ENCODE measurements at regions not wholly inside any gene's neighbourhood (a gene's known extent, or its start where the extent isn't known, plus 50 kb on each side); places are given as distances from the start of the nearest gene placed in this dataset.

- TF ChIP-seq FOXK2 (IDR thresholded peaks at IDR 0.05): no peak
- TF ChIP-seq ZNF384 (IDR thresholded peaks at IDR 0.05): no peak
- TF ChIP-seq SP1 (IDR thresholded peaks at IDR 0.05): no peak
- TF ChIP-seq SUZ12 (IDR thresholded peaks at IDR 0.05): no peak
- TF ChIP-seq TARDBP (IDR thresholded peaks at IDR 0.05): no peak
- no peak for TF ChIP-seq BHLHE40 (IDR thresholded peaks at IDR 0.05; ENCODE audit: borderline replicate concordance)
- TF ChIP-seq LEF1 (IDR thresholded peaks at IDR 0.05; ENCODE audit: borderline replicate concordance): no peak
These were observed 439.6 kb downstream of the TNS3 start for GRCh38 chr7:47142169-47142866.

All from HEK293T (cell line).